NCI-H2227 (cell line): ENCODE measurements at regions not wholly inside any gene's neighbourhood (a gene's known extent, or its start where the extent isn't known, plus 50 kb on each side); places are given as distances from the start of the nearest gene placed in this dataset.

Source experiments
- DNase-seq: peaks from one replicate; lab custom pipeline; 2025; ENCODE audit not compliant: unreplicated experiment; lab: John Stamatoyannopoulos, UW

DNA sequence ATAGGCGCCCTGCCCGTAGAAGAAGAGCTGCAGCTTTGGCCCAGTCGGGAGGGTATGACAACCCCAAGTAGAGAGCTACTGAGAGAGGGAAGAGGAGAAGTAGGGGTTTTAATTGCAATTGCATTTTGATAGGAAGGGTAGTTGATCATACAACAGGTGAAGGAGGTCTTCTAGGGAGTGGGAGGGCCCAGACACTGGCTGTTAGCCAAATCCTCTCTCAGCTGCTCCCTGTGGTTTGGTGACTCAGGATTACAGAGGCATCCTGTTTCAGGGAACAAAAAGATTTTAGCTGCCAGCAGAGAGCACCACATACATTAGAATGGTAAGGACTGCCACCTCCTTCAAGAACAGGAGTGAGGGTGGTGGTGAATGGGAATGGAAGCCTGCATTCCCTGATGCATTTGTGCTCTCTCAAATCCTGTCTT, 408.9 kb upstream of the THBS1 start:
- DNase-seq: peak; percentile 37

GRCh38 chr15:39172380-39173281, 408.2 kb upstream of the THBS1 start:
- peak; percentile 16 for DNase-seq

- no peak for DNase-seq
These were observed 407.5 kb upstream of the THBS1 start for GRCh38 chr15:39173426-39173825.

DNA sequence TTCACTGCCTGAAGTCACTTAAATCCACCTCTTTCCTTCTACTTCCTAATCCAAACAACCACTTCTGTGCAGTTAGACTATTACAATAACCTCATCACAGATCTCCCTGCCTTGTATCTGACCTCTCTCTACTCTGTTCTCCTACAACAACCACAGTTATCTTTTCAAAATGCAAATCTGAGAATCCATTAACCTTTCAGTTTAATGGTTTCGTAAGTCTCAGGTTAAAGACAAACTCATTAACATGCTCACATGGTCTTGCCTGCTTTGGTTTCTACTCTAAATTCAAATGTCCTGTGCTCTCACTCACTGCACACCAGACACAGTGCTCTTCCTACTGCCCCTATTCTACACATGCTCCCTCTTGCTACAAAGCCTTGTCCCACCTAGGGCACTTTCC, 406.5 kb upstream of the THBS1 start:
- no peak for DNase-seq

DNA sequence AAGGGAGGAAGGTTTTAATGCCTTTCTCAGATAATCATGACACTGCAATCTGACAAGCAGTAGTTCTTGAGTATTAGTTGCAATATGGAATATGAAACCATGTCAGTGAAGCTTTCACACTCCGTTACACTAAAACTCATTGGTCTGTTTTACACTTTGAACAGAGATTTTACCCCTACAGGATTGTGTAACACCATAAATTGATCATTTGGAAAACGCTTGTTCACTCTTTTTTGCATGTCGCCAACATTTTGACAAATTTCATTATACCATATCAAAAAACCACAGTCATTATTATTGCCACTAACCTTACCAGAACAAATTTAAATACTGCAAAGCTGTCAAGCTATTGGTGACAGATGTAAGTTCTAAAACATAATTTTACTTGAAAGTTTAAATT, 404.8 kb upstream of the THBS1 start:
- DNase-seq: no peak

DNA sequence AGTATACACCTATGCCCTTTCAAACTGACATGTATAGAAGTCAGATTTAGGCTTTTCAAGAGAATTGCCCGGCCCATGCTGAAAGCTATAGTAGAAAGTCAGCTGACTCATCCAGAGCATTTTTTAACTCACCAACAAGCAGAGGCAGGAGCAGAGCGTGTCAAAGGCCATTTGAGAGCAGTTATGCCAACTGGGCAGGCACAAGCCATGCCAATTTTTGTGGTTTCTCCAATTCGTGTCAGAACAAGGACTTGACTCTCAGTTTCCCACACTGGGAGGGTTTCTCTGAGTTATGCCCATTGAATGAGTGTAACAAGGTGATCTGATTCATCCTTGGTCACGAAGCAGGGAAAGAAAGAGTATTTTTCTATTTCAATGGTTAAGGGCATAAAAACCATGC, 403.3 kb upstream of the THBS1 start:
- no peak for DNase-seq

GRCh38 chr15:39180030-39180429, 400.8 kb upstream of the THBS1 start:
- DNase-seq: no peak

DNA sequence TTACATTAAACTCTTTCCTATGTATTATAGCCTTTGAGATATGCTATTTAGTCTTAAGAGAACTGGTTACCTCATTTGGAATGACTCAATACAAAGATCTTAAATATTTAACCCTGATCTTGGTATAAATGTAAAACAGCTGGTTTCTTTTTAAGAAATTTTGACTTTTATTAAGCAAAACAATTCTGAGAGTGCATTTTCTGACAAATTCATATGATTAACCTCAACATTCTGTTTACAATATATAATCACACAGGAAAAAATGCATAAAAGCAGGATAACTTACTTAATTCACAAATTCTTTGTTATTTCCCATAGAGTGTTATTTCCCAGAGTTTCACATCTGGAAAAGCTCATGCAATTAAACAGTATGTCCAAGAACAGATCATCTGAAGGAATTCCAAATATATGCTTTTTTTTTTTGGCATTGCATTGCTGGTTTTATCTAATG, 400.4 kb upstream of the THBS1 start:
- no peak for DNase-seq

DNA sequence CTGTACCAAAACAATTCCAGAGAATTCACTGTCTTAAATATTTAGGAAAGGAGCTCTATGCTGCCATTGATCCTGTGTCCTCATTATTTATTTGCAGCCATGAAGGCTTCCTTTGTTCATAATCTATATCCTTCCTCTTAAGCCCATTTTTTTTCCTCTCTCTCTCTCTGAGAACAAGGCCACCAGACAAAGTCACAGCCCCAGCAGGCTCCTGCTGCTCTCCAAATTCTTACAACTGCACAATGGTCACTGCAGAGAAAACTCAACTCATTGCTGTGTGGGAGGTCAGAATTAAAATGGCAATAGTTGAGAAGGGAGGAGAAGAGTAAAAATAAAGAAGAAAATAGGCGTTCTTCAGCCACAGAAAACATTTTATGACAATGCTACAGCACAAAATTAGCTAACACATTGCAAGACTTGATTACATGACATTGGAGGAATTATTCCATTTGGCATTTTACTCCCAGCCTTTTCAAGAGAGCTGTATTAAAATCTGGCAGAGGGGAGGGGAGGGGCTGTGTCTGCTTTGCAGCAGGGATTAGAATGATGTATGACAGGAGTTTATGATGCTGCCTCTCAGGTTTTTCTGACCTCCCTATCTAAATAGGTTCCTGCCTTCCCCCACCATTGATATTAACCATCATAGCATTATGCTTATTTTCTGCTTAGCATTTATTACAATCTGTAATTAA, 399.7 kb upstream of the THBS1 start:
- no peak for DNase-seq

DNA sequence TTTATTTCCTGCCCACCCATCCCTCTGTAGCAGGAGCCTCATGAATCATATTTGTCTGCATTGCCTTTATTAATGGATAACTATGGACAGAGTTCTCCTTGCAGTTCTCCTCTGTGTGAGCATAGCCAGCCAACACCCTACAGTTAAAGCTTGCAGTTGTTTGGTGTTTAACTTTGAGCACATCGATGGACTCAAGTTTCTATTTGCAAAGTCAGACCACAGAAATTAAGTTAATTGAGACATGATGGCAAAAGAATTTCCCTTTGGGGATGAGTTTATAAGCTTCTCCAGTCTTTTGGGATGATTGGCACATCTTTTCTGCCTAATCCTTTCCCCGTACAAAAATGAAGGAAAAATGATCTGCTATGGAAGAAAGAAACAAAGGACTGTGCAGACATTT, 398.9 kb upstream of the THBS1 start:
- DNase-seq: no peak

- no peak for DNase-seq
These were observed 397.6 kb upstream of the THBS1 start for GRCh38 chr15:39183164-39183881.

GRCh38 chr15:39184701-39185390, 396.0 kb upstream of the THBS1 start:
- no peak for DNase-seq

DNA sequence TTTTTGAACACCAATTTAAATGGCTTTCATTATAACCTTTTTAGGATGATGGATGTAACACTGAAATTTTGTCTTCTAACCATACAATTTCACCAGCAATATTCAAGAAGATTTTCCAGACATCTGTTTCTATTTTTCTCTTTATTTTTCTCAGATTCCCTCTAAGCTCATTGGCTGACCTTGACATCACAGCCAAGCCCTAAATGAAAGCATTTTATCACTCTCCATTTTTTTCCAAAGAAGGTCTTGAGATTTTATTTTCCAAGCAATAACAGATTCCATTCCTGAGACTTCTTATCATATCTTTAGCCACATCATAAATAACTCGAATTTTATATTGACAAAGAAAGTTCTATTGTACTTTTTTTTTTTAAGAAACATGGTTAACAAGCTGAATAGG, 392.6 kb upstream of the THBS1 start:
- no peak for DNase-seq

GRCh38 chr15:39188930-39189329, 391.9 kb upstream of the THBS1 start:
- DNase-seq: no peak

- DNase-seq: no peak
These were observed 389.0 kb upstream of the THBS1 start for GRCh38 chr15:39191871-39192291.

DNA sequence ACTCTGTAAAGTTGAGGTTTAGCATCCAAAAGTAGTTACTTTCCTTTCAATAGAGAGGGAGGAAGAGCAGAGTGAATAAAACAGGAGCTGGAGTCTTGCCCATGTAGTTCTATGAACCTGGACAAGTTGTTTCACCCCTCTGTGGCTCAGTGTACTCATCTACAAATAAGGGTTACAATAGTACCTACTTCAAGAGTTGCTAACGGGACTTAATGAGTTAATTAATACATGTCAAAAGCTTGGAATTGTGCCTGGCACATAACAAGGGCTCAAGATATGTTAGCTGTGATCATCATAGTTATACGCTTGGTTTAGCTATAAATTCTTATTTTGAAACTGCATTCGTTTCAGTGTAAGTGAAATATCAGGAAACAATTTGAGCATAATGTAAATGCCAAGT, 388.5 kb upstream of the THBS1 start:
- DNase-seq: no peak

GRCh38 chr15:39192979-39193560, 387.8 kb upstream of the THBS1 start:
- no peak for DNase-seq

DNA sequence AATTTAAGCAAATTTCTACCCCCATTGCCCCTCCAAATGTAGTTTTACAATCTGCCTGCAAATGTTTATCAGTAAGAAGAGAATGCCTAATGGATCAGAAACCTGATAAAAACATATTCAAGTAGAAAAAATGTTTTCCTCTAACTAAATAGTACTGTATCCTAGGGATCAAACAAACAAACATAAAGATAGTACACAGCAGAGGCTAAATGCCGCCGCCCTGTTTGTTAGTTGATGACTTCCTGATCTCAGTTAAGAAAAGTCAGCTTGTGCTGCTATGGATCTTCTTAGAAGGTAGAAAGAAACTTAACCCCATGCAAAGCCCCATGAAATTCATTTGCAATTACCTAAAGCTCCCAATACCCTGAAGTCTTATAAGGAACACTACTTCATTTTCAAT, 387.3 kb upstream of the THBS1 start:
- DNase-seq: no peak

GRCh38 chr15:39194106-39194830, 386.6 kb upstream of the THBS1 start:
- DNase-seq: no peak

DNA sequence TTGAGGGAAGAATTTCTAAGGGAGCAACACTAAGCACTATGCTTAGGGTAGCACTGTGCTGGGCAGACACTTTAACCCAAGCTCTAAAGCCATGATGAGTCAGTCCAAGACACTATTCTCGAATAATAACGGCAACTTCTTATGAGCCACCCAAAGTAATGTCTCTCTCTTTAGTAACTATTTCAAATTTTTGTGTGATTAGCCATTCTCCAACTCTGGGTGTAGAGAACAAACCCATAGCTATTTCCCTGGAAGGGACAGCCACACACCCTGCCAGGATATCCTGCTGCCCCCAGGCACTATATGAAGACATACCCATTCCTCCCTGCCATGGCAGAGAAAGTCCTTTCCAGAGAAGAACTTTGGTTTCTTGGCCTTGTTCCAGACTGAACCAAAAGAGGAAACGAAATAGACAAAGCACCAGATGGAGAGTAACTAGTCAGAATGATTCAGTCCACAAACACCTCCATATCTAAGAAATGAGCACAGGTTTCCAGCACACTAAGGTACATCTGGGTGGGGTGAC, 384.9 kb upstream of the THBS1 start:
- no peak for DNase-seq
